H9 (cell line): ENCODE measurements at regions not wholly inside any gene's neighbourhood (a gene's known extent, or its start where the extent isn't known, plus 50 kb on each side); places are given as distances from the start of the nearest gene placed in this dataset.

Experiments
- DNase-seq: peaks from one replicate; pipeline ENCODE4 v3.0.0-alpha.2; 2017
- H2AFZ ChIP-seq: one replicate; pipeline ENCODE4 v1.6.1; 2013; ENCODE audit warnings: mild to moderate bottlenecking, low read length, control low read depth, moderate library complexity
- H2AK5ac ChIP-seq: 2 replicates; pipeline ENCODE4 v1.6.1; 2013; ENCODE audit warnings: low read length, control low read depth, mixed read lengths; ENCODE audit not compliant: insufficient read length
- H2BK120ac ChIP-seq: one replicate; pipeline ENCODE4 v1.6.1; 2013; ENCODE audit warnings: low read depth, mild to moderate bottlenecking, low read length, control low read depth, inconsistent platforms; ENCODE audit not compliant: poor library complexity, severe bottlenecking
- H2BK12ac ChIP-seq: 2 replicates; pipeline ENCODE4 v1.6.1; 2013; ENCODE audit warnings: low read length, control low read depth, mixed read lengths, low read depth; ENCODE audit not compliant: insufficient read length
- H2BK15ac ChIP-seq: 2 replicates; pipeline ENCODE4 v1.6.1; 2013; ENCODE audit warnings: low read depth, low read length, control low read depth
- H2BK20ac ChIP-seq: one replicate; pipeline ENCODE4 v1.6.1; 2013; ENCODE audit warnings: low read depth, mild to moderate bottlenecking, low read length, control low read depth, inconsistent platforms; ENCODE audit not compliant: poor library complexity, severe bottlenecking
- H2BK5ac ChIP-seq: 2 replicates; pipeline ENCODE4 v1.6.1; 2013; ENCODE audit warnings: low read length, control low read depth, mixed read lengths; ENCODE audit not compliant: insufficient read length
- H3K14ac ChIP-seq: 2 replicates; pipeline ENCODE4 v1.6.1; 2013; ENCODE audit warnings: low read length, control low read depth; ENCODE audit not compliant: insufficient read depth
- H3K18ac ChIP-seq: 2 replicates; pipeline ENCODE4 v1.6.1; 2013; ENCODE audit warnings: low read depth, mild to moderate bottlenecking, mixed read lengths, low read length, control low read depth; ENCODE audit not compliant: insufficient read length
- H3K23ac ChIP-seq: 2 replicates; pipeline ENCODE4 v1.6.1; 2013; ENCODE audit warnings: low read length, control low read depth, mixed read lengths, low read depth; ENCODE audit not compliant: insufficient read length
- H3K23me2 ChIP-seq: 2 replicates; pipeline ENCODE4 v1.6.1; 2013; ENCODE audit warnings: low read depth, mild to moderate bottlenecking, mixed read lengths, low read length, control low read depth; ENCODE audit not compliant: insufficient read length, poor library complexity, severe bottlenecking
- H3K27ac ChIP-seq: 2 replicates; pipeline ENCODE4 v1.5.1; 2013; ENCODE audit warnings: low read length, control low read depth, mixed read lengths, low read depth; ENCODE audit not compliant: insufficient read length
- H3K27me3 ChIP-seq: 2 replicates; pipeline ENCODE4 v1.6.1; 2013; ENCODE audit warnings: low read length, control low read depth, inconsistent platforms; ENCODE audit not compliant: insufficient read depth
- H3K4ac ChIP-seq: 2 replicates; pipeline ENCODE4 v1.6.1; 2013; ENCODE audit warnings: low read depth, mild to moderate bottlenecking, control low read depth, inconsistent platforms, low read length, moderate library complexity
- H3K4me1 ChIP-seq: 2 replicates; pipeline ENCODE4 v1.6.1; 2013; ENCODE audit warnings: low read length, control low read depth, inconsistent platforms; ENCODE audit not compliant: insufficient read depth
- H3K4me2 ChIP-seq: 2 replicates; pipeline ENCODE4 v1.6.1; 2013; ENCODE audit warnings: low read length, control low read depth, mixed read lengths; ENCODE audit not compliant: insufficient read length, insufficient read depth
- H3K56ac ChIP-seq: 2 replicates; pipeline ENCODE4 v1.6.1; 2013; ENCODE audit warnings: low read depth, mild to moderate bottlenecking, mixed read lengths, low read length, control low read depth; ENCODE audit not compliant: insufficient read length
- H3K79me1 ChIP-seq: 2 replicates; pipeline ENCODE4 v1.6.1; 2013; ENCODE audit warnings: low read depth, mild to moderate bottlenecking, moderate library complexity, low read length, control low read depth, inconsistent platforms; ENCODE audit not compliant: insufficient read depth, poor library complexity, severe bottlenecking
- H3K79me2 ChIP-seq: 2 replicates; pipeline ENCODE4 v1.6.1; 2013; ENCODE audit warnings: low read length, control low read depth, inconsistent platforms; ENCODE audit not compliant: insufficient read depth
- H3K9ac ChIP-seq: 2 replicates; pipeline ENCODE4 v1.6.1; 2013; ENCODE audit warnings: low read length, control low read depth, mixed read lengths; ENCODE audit not compliant: insufficient read length; ENCODE audit errors: extremely low read depth
- H3K9me3 ChIP-seq: one replicate; pipeline ENCODE4 v1.6.1; 2013; ENCODE audit warnings: low read depth, low read length, inconsistent platforms; ENCODE audit not compliant: control insufficient read depth
- H3T11ph ChIP-seq: one replicate; pipeline ENCODE4 v1.6.1; 2013; ENCODE audit warnings: mild to moderate bottlenecking, low read length, control low read depth, inconsistent platforms
- H4K20me1 ChIP-seq: one replicate; pipeline ENCODE4 v1.6.1; 2013; ENCODE audit not compliant: control insufficient read depth, insufficient read length, insufficient read depth
- H4K5ac ChIP-seq: 2 replicates; pipeline ENCODE4 v1.6.1; 2013; ENCODE audit warnings: low read depth, mild to moderate bottlenecking, mixed read lengths, low read length, control low read depth; ENCODE audit not compliant: insufficient read length
- H4K8ac ChIP-seq: replicated peaks from 2 replicates; pipeline ENCODE4 v1.6.1; 2013; ENCODE audit warnings: low read length, control low read depth, mixed read lengths, low read depth; ENCODE audit not compliant: insufficient read length
- H4K91ac ChIP-seq: 2 replicates; pipeline ENCODE4 v1.6.1; 2013; ENCODE audit warnings: low read depth, mild to moderate bottlenecking, moderate library complexity, mixed read lengths, low read length, control low read depth; ENCODE audit not compliant: insufficient read length
- H3K27ac Mint-ChIP-seq, 3 experiments: 2 replicates in 2 of 3; 3 replicates in 1 of 3; pipeline ENCODE4 v1.8.0; 2020 to 2021; ENCODE audit warnings: mixed read lengths in 3 of 3, mild to moderate bottlenecking in 1 of 3, moderate library complexity in 1 of 3
- H3K27me3 Mint-ChIP-seq: 2 replicates; pipeline ENCODE4 v1.8.0; 2021; ENCODE audit warnings: low read depth, mild to moderate bottlenecking, moderate library complexity, mixed read lengths
- H3K36me3 Mint-ChIP-seq, 3 experiments: 2 replicates in 2 of 3; 3 replicates in 1 of 3; pipeline ENCODE4 v1.8.0; 2020 to 2021; ENCODE audit warnings: low read depth in 3 of 3, mixed read lengths in 3 of 3; ENCODE audit not compliant: insufficient read depth in 1 of 3
- H3K4me1 Mint-ChIP-seq, 2 experiments: 2 replicates each; pipeline ENCODE4 v1.8.0; 2020; ENCODE audit warnings: mixed read lengths in 2 of 2
- H3K4me3 Mint-ChIP-seq, 2 experiments: 2 replicates in 1 of 2; 3 replicates in 1 of 2; pipeline ENCODE4 v1.8.0; 2020 to 2021; ENCODE audit warnings: mild to moderate bottlenecking in 2 of 2, mixed read lengths in 2 of 2, moderate library complexity in 1 of 2
- H3K9me3 Mint-ChIP-seq, 2 experiments: 2 replicates in 1 of 2; 3 replicates in 1 of 2; pipeline ENCODE4 v1.8.0; 2020; ENCODE audit warnings: mild to moderate bottlenecking in 2 of 2, mixed read lengths in 2 of 2, moderate library complexity in 1 of 2
- WGBS: extraction: QIAGEN DNeasy Blood & Tissue Kit; methylation state at CpG from one replicate; pipeline ENCODE4 v1.1.7; 2013; ENCODE audit warnings: missing lambda C conversion rate, low lambda C conversion rate, mixed read lengths; ENCODE audit not compliant: insufficient read length; ENCODE audit errors: extremely low coverage; 5-methylcytosine and 5-hydroxymethylcytosine counted together
- TF ChIP-seq, protein P1 (sequence below): fragments of 200-600 bp; sonication (generic); conservative IDR thresholded peaks from 3 replicates; pipeline ENCODE4 v1.8.0; 2021; ENCODE audit warnings: antibody characterized with exemption, mild to moderate bottlenecking

- Histone ChIP-seq H3K27me3 (no peaks in the 10 kb centered on the region), H4K5ac (no peak overlapping the region), H3K18ac (no peak overlapping the region), H3K23ac (no peak overlapping the region), H3K56ac (no peak overlapping the region), H3K23me2 (no peaks in the 10 kb centered on the region), H3K4ac (no peak overlapping the region; the same call in 1 of the 2 replicates), H2BK20ac (no peak overlapping the region), H3K79me1 (no peaks in the 10 kb centered on the region), H3K4me2 (no peak overlapping the region), H2BK120ac (no peak overlapping the region), H2AFZ (no peak overlapping the region), H4K91ac (no peak overlapping the region), H4K20me1 (no peaks in the 10 kb centered on the region), H3T11ph (no peak overlapping the region), H2BK15ac (no peak overlapping the region), H2BK5ac (no peak overlapping the region), H3K14ac (peak overlapping the region; percentile 12), H2AK5ac (no peak overlapping the region), H3K9me3 (no peaks in the 10 kb centered on the region), H2BK12ac (no peak overlapping the region), H3K79me2 (no peaks in the 10 kb centered on the region), H3K4me1 (no peaks in the 10 kb centered on the region), H3K9ac (no peak overlapping the region), H3K27ac (no peak overlapping the region), H4K8ac (no peak overlapping the region)
- no CpG with 5 or more reads among the region's 31 CpGs for WGBS
- peaks cover 11 to 18% (median 13%) of the 10 kb centered on the region in 3 experiments for H3K36me3 Mint-ChIP-seq
- peaks cover 8 to 10% of the 10 kb centered on the region in 2 experiments; a peak in 4 of 5 replicates for H3K9me3 Mint-ChIP-seq
- DNase-seq, result no peak
- H3K27ac Mint-ChIP-seq, result peak overlapping the region; percentile 76 to 88 (median 85); a peak in 6 of 7 replicates
- H3K27me3 Mint-ChIP-seq, result no peaks in the 10 kb centered on the region
- no peak overlapping the region for H3K4me3 Mint-ChIP-seq
- TF ChIP-seq, protein P1, sequence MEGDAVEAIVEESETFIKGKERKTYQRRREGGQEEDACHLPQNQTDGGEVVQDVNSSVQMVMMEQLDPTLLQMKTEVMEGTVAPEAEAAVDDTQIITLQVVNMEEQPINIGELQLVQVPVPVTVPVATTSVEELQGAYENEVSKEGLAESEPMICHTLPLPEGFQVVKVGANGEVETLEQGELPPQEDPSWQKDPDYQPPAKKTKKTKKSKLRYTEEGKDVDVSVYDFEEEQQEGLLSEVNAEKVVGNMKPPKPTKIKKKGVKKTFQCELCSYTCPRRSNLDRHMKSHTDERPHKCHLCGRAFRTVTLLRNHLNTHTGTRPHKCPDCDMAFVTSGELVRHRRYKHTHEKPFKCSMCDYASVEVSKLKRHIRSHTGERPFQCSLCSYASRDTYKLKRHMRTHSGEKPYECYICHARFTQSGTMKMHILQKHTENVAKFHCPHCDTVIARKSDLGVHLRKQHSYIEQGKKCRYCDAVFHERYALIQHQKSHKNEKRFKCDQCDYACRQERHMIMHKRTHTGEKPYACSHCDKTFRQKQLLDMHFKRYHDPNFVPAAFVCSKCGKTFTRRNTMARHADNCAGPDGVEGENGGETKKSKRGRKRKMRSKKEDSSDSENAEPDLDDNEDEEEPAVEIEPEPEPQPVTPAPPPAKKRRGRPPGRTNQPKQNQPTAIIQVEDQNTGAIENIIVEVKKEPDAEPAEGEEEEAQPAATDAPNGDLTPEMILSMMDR, result no peak
- H3K4me1 Mint-ChIP-seq, result peaks cover 14 to 18% of the 10 kb centered on the region in 2 experiments
These were observed 1109.5 kb downstream of the BRD1 start for GRCh38 chr22:48717883-48718817.
